ENCODE measurements at regions not wholly inside any gene's neighbourhood (a gene's known extent, or its start where the extent isn't known, plus 50 kb on each side); places are given as distances from the start of the nearest gene placed in this dataset.

DNA sequence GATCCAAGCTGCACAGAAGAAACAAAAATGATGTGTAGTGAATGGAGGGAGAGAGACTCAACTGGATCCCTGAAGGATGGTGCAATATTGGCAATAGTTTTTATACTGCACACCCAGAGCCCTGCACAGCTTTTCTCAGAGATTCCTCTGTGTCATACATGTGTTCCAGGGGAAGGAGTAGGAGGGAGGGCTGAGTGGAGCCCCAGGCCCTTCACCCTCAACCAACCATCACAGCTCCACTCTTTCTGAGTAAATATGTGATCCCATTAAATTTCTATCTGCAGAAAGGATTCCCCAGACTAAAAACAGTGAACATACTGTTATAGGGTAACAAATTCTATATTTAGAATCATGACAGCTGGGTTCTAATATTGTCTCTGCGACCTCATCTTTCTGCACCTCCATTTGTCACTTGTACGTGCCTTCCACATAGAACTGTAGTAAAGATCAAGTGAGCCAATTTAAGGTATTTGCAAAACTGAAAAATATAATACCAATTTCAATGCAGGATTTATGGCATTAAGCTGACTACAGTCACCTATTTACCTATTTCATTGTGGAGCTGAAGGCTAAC lies 421.4 kb upstream of the NRSN1 start:
- no peaks in the 10 kb centered on the region for H3K9me3 ChIP-seq (ENCODE audit: control insufficient read depth in 2 of 2, low read length in 2 of 2)
- no peaks in the 10 kb centered on the region for H3K27me3 ChIP-seq (ENCODE audit: control insufficient read depth in 2 of 2, insufficient read depth in 2 of 2, low read length in 2 of 2)
- H3K9ac ChIP-seq (ENCODE audit: low read depth in 1 of 2, low read length in 2 of 2): no peak overlapping the region
- H3K27ac ChIP-seq (ENCODE audit: low read depth in 2 of 2, low read length in 2 of 2): no peak overlapping the region
- H3K4me3 ChIP-seq (ENCODE audit: low read length in 2 of 2): no peak overlapping the region
- no peaks in the 10 kb centered on the region for H3K4me1 ChIP-seq (ENCODE audit: control insufficient read depth in 2 of 2, insufficient read depth in 2 of 2, low read length in 2 of 2)
- no peaks in the 10 kb centered on the region for H3K36me3 ChIP-seq (ENCODE audit: control insufficient read depth in 2 of 2, insufficient read depth in 2 of 2, low read length in 2 of 2)

DNA sequence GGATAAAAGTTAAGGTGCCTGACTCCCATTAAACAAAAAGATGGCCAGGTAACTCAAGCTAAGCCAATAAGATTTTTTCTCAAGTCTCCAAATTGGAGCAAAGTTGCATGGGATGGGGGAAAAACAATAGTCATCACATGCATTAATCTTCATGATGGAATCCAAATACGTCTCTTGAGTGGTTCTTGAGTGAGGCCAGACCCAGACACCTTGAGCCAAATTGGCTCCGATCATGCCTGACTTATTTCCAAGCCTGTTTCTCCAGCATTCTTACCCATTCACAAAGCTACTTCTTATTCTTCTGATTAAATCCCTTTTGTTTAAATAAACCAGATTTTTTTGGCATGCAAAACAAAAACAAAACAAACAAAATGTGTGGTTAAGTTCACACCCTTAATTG lies 420.3 kb upstream of the NRSN1 start:
- H3K27ac ChIP-seq (ENCODE audit: low read depth in 2 of 2, low read length in 2 of 2): no peak overlapping the region
- no peak overlapping the region for H3K9ac ChIP-seq (ENCODE audit: low read depth in 1 of 2, low read length in 2 of 2)
- no peaks in the 10 kb centered on the region for H3K9me3 ChIP-seq (ENCODE audit: control insufficient read depth in 2 of 2, low read length in 2 of 2)
- no peaks in the 10 kb centered on the region for H3K4me1 ChIP-seq (ENCODE audit: control insufficient read depth in 2 of 2, insufficient read depth in 2 of 2, low read length in 2 of 2)
- H3K4me3 ChIP-seq (ENCODE audit: low read length in 2 of 2): no peak overlapping the region
- no peaks in the 10 kb centered on the region for H3K36me3 ChIP-seq (ENCODE audit: control insufficient read depth in 2 of 2, insufficient read depth in 2 of 2, low read length in 2 of 2)
- H3K27me3 ChIP-seq (ENCODE audit: control insufficient read depth in 2 of 2, insufficient read depth in 2 of 2, low read length in 2 of 2): no peaks in the 10 kb centered on the region

- H3K9ac ChIP-seq (ENCODE audit: low read depth in 1 of 2, low read length in 2 of 2): no peak overlapping the region
- no peaks in the 10 kb centered on the region for H3K36me3 ChIP-seq (ENCODE audit: control insufficient read depth in 2 of 2, insufficient read depth in 2 of 2, low read length in 2 of 2)
- no peaks in the 10 kb centered on the region for H3K4me1 ChIP-seq (ENCODE audit: control insufficient read depth in 2 of 2, insufficient read depth in 2 of 2, low read length in 2 of 2)
- no peaks in the 10 kb centered on the region for H3K27me3 ChIP-seq (ENCODE audit: control insufficient read depth in 2 of 2, insufficient read depth in 2 of 2, low read length in 2 of 2)
- no peak overlapping the region for H3K27ac ChIP-seq (ENCODE audit: low read depth in 2 of 2, low read length in 2 of 2)
- no peak overlapping the region for H3K4me3 ChIP-seq (ENCODE audit: low read length in 2 of 2)
- no peaks in the 10 kb centered on the region for H3K9me3 ChIP-seq (ENCODE audit: control insufficient read depth in 2 of 2, low read length in 2 of 2)
Observed at GRCh38 chr6:23712756-23713155, 413.3 kb upstream of the NRSN1 start.

GRCh38 chr6:23713211-23713610 lies 412.8 kb upstream of the NRSN1 start:
- Histone ChIP-seq H3K27me3 (ENCODE audit: control insufficient read depth in 2 of 2, insufficient read depth in 2 of 2, low read length in 2 of 2) (no peaks in the 10 kb centered on the region), H3K36me3 (ENCODE audit: control insufficient read depth in 2 of 2, insufficient read depth in 2 of 2, low read length in 2 of 2) (no peaks in the 10 kb centered on the region), H3K9me3 (ENCODE audit: control insufficient read depth in 2 of 2, low read length in 2 of 2) (no peaks in the 10 kb centered on the region), H3K9ac (ENCODE audit: low read depth in 1 of 2, low read length in 2 of 2) (no peak overlapping the region), H3K27ac (ENCODE audit: low read depth in 2 of 2, low read length in 2 of 2) (no peak overlapping the region), H3K4me1 (ENCODE audit: control insufficient read depth in 2 of 2, insufficient read depth in 2 of 2, low read length in 2 of 2) (no peaks in the 10 kb centered on the region), H3K4me3 (ENCODE audit: low read length in 2 of 2) (no peak overlapping the region)

DNA sequence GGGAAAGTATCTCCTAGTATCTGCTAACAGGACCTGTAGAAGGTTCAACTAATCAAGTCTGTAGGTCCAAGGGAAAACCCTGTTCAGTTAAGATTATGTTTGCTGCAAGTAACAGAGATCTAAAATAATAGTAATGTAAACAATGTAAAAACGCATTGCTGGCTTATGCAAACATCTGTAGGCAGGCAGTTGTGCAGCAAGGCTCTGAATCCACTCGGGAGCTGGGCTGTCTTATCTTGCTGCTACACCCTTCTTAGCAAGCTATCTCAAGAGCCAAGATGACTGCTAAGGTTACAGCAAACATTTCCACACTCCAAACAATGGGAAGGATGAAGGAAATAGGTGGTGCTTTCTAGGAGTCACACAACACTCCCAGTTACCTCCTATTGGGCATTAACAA lies 397.3 kb upstream of the NRSN1 start:
- Histone ChIP-seq H3K27me3 (ENCODE audit: control insufficient read depth in 2 of 2, insufficient read depth in 2 of 2, low read length in 2 of 2) (no peaks in the 10 kb centered on the region), H3K4me1 (ENCODE audit: control insufficient read depth in 2 of 2, insufficient read depth in 2 of 2, low read length in 2 of 2) (peaks cover 0 to 4% of the 10 kb centered on the region in 2 donors), H3K9ac (ENCODE audit: low read depth in 1 of 2, low read length in 2 of 2) (no peak overlapping the region), H3K4me3 (ENCODE audit: low read length in 2 of 2) (no peak overlapping the region), H3K9me3 (ENCODE audit: control insufficient read depth in 2 of 2, low read length in 2 of 2) (peaks cover 0 to 2% of the 10 kb centered on the region in 2 donors), H3K27ac (ENCODE audit: low read depth in 2 of 2, low read length in 2 of 2) (no peak overlapping the region), H3K36me3 (ENCODE audit: control insufficient read depth in 2 of 2, insufficient read depth in 2 of 2, low read length in 2 of 2) (no peaks in the 10 kb centered on the region)

- no peaks in the 10 kb centered on the region for H3K27me3 ChIP-seq (ENCODE audit: control insufficient read depth in 2 of 2, insufficient read depth in 2 of 2, low read length in 2 of 2)
- no peak overlapping the region for H3K9ac ChIP-seq (ENCODE audit: low read depth in 1 of 2, low read length in 2 of 2)
- peaks cover 0 to 4% of the 10 kb centered on the region in 2 donors for H3K4me1 ChIP-seq (ENCODE audit: control insufficient read depth in 2 of 2, insufficient read depth in 2 of 2, low read length in 2 of 2)
- H3K36me3 ChIP-seq (ENCODE audit: control insufficient read depth in 2 of 2, insufficient read depth in 2 of 2, low read length in 2 of 2): no peaks in the 10 kb centered on the region
- no peaks in the 10 kb centered on the region for H3K9me3 ChIP-seq (ENCODE audit: control insufficient read depth in 2 of 2, low read length in 2 of 2)
- no peak overlapping the region for H3K27ac ChIP-seq (ENCODE audit: low read depth in 2 of 2, low read length in 2 of 2)
- H3K4me3 ChIP-seq (ENCODE audit: low read length in 2 of 2): no peak overlapping the region
Observed at GRCh38 chr6:23731609-23732008, 394.4 kb upstream of the NRSN1 start.

DNA sequence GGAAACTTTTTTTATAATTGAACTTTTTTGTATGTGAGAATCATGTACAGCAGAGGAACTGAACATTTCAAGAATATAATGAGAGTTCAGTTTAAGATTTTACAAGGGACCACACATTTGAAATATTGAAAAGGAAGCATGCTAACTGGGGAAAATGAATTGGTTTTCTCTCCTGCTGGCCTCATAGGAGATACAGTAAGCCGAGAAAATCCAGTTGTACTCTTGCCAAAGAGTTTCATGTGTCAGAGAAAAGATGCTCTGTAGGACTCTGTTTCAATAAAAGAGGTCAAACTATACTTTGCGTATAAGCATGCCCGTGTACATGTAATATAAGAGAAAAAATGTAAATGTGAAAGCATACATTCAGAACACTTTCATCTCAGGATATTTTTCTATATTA lies 393.5 kb upstream of the NRSN1 start:
- Histone ChIP-seq H3K4me3 (ENCODE audit: low read length in 2 of 2) (no peak overlapping the region), H3K4me1 (ENCODE audit: control insufficient read depth in 2 of 2, insufficient read depth in 2 of 2, low read length in 2 of 2) (peaks cover 0 to 4% of the 10 kb centered on the region in 2 donors), H3K27ac (ENCODE audit: low read depth in 2 of 2, low read length in 2 of 2) (no peak overlapping the region), H3K9ac (ENCODE audit: low read depth in 1 of 2, low read length in 2 of 2) (no peak overlapping the region), H3K36me3 (ENCODE audit: control insufficient read depth in 2 of 2, insufficient read depth in 2 of 2, low read length in 2 of 2) (no peaks in the 10 kb centered on the region), H3K27me3 (ENCODE audit: control insufficient read depth in 2 of 2, insufficient read depth in 2 of 2, low read length in 2 of 2) (no peaks in the 10 kb centered on the region), H3K9me3 (ENCODE audit: control insufficient read depth in 2 of 2, low read length in 2 of 2) (no peaks in the 10 kb centered on the region)

GRCh38 chr6:23735151-23735550 lies 390.9 kb upstream of the NRSN1 start:
- no peak overlapping the region for H3K27ac ChIP-seq (ENCODE audit: low read depth in 2 of 2, low read length in 2 of 2)
- no peaks in the 10 kb centered on the region for H3K36me3 ChIP-seq (ENCODE audit: control insufficient read depth in 2 of 2, insufficient read depth in 2 of 2, low read length in 2 of 2)
- no peak overlapping the region for H3K9ac ChIP-seq (ENCODE audit: low read depth in 1 of 2, low read length in 2 of 2)
- H3K27me3 ChIP-seq (ENCODE audit: control insufficient read depth in 2 of 2, insufficient read depth in 2 of 2, low read length in 2 of 2): no peaks in the 10 kb centered on the region
- H3K4me3 ChIP-seq (ENCODE audit: low read length in 2 of 2): no peak overlapping the region
- H3K4me1 ChIP-seq (ENCODE audit: control insufficient read depth in 2 of 2, insufficient read depth in 2 of 2, low read length in 2 of 2): no peaks in the 10 kb centered on the region
- no peaks in the 10 kb centered on the region for H3K9me3 ChIP-seq (ENCODE audit: control insufficient read depth in 2 of 2, low read length in 2 of 2)

DNA sequence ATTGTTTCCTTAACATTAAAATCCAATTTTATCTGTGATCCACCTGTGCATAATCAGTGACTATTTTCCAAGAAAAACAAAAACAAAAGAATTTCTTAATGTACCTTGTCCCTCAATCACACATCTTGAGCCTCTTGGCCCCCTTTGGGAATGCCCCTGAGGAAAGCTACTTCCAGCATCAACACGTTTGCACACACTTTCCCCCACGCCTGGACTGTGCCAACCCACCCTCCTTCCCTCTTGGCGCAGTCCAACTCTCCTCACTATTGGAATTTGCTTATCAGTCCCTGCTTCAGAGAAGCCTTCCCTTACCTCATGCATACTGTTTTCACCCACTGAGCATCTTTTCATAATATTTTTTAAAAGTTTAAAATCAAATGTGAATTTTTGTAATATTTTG lies 389.4 kb upstream of the NRSN1 start:
- no peak overlapping the region for H3K9ac ChIP-seq (ENCODE audit: low read depth in 1 of 2, low read length in 2 of 2)
- no peaks in the 10 kb centered on the region for H3K27me3 ChIP-seq (ENCODE audit: control insufficient read depth in 2 of 2, insufficient read depth in 2 of 2, low read length in 2 of 2)

DNA sequence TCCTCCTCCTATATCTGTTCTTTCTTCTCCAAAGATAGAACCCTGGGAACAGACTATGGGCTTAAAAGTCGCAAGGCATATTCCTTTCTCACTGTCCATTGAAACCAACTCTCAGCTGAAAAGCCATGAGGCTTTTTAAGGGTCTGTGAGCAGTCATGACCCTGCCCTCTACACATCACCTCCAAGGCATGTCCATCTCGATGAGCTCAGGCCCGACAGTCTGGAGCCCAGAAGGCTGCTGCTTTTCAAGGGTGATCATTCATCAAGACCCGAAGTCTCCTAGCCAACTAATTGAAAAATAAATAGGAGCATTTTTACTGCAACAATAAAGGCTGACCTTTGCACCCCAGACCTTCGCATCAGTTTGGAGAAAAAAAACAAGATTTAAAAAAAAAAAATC lies 378.8 kb upstream of the NRSN1 start:
- no peaks in the 10 kb centered on the region for H3K36me3 ChIP-seq (ENCODE audit: control insufficient read depth in 2 of 2, insufficient read depth in 2 of 2, low read length in 2 of 2)
- H3K27me3 ChIP-seq (ENCODE audit: control insufficient read depth in 2 of 2, insufficient read depth in 2 of 2, low read length in 2 of 2): no peaks in the 10 kb centered on the region
- no peak overlapping the region for H3K9ac ChIP-seq (ENCODE audit: low read depth in 1 of 2, low read length in 2 of 2)
- H3K4me1 ChIP-seq (ENCODE audit: control insufficient read depth in 2 of 2, insufficient read depth in 2 of 2, low read length in 2 of 2): no peaks in the 10 kb centered on the region
- H3K4me3 ChIP-seq (ENCODE audit: low read length in 2 of 2): no peak overlapping the region
- no peaks in the 10 kb centered on the region for H3K9me3 ChIP-seq (ENCODE audit: control insufficient read depth in 2 of 2, low read length in 2 of 2)
- no peak overlapping the region for H3K27ac ChIP-seq (ENCODE audit: low read depth in 2 of 2, low read length in 2 of 2)

More for the DNA sequence above, 389.4 kb upstream of the NRSN1 start:
- no peak overlapping the region for H3K4me3 ChIP-seq (ENCODE audit: low read length in 2 of 2)
- H3K36me3 ChIP-seq (ENCODE audit: control insufficient read depth in 2 of 2, insufficient read depth in 2 of 2, low read length in 2 of 2): no peaks in the 10 kb centered on the region
- no peak overlapping the region for H3K27ac ChIP-seq (ENCODE audit: low read depth in 2 of 2, low read length in 2 of 2)
- H3K9me3 ChIP-seq (ENCODE audit: control insufficient read depth in 2 of 2, low read length in 2 of 2): no peaks in the 10 kb centered on the region
- H3K4me1 ChIP-seq (ENCODE audit: control insufficient read depth in 2 of 2, insufficient read depth in 2 of 2, low read length in 2 of 2): no peaks in the 10 kb centered on the region

DNA sequence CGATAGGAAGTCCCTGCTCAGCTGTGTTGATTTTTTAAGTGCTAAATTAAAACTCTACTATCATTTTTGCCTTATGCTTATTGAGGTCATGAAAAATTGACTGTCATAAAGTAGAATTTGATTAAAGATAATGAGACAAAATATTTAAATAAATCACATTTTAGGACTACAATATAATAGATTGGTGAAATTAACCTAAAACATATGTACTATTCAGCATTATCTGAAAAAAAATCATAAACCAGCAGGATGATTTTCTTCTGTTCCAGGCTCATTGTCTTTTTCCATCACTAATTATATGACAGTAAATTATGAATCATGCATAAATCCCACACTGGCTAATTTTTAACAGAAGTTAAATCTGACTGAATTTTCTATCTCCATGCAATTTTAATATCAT lies 373.6 kb upstream of the NRSN1 start:
- H3K27ac ChIP-seq (ENCODE audit: low read depth in 2 of 2, low read length in 2 of 2): no peak overlapping the region
- no peaks in the 10 kb centered on the region for H3K27me3 ChIP-seq (ENCODE audit: control insufficient read depth in 2 of 2, insufficient read depth in 2 of 2, low read length in 2 of 2)
- H3K4me1 ChIP-seq (ENCODE audit: control insufficient read depth in 2 of 2, insufficient read depth in 2 of 2, low read length in 2 of 2): no peaks in the 10 kb centered on the region
- no peak overlapping the region for H3K4me3 ChIP-seq (ENCODE audit: low read length in 2 of 2)
- H3K36me3 ChIP-seq (ENCODE audit: control insufficient read depth in 2 of 2, insufficient read depth in 2 of 2, low read length in 2 of 2): no peaks in the 10 kb centered on the region
- H3K9me3 ChIP-seq (ENCODE audit: control insufficient read depth in 2 of 2, low read length in 2 of 2): no peaks in the 10 kb centered on the region
- no peak overlapping the region for H3K9ac ChIP-seq (ENCODE audit: low read depth in 1 of 2, low read length in 2 of 2)
